A549 (cell line): ENCODE measurements at regions not wholly inside any gene's neighbourhood (a gene's known extent, or its start where the extent isn't known, plus 50 kb on each side); places are given as distances from the start of the nearest gene placed in this dataset.

Source experiments
- CHD2 ChIP-seq: fragments of 150-350 bp; IDR thresholded peaks from 2 replicates; pipeline ENCODE4 v1.6.1; 2014; ENCODE audit warnings: low read length; ENCODE audit not compliant: partially characterized antibody
- CTCF ChIP-seq: fragments of >200 bp; sonication (Bioruptor Twin); formaldehyde crosslinking; IDR thresholded peaks from 3 replicates; pipeline ENCODE4 v1.5.1; 2016
- ELK1 ChIP-seq: fragments of 150-350 bp; IDR thresholded peaks from 2 replicates; pipeline ENCODE4 v1.6.1; 2014; ENCODE audit warnings: low read depth, mild to moderate bottlenecking, low read length
- EP300 ChIP-seq, 2 experiments: fragments of >200 bp; sonication (Bioruptor Twin); formaldehyde crosslinking; IDR thresholded peaks; 2 replicates in 1 of 2; 3 replicates in 1 of 2; pipeline ENCODE4 v1.6.1; 2016 to 2017
- ESRRA ChIP-seq: fragments of 150-350 bp; IDR thresholded peaks from 2 replicates; pipeline ENCODE4 v1.6.1; 2014; ENCODE audit warnings: mild to moderate bottlenecking, low read length, borderline replicate concordance
- FOSL2 ChIP-seq, 2 experiments: fragments of 450-650 bp in 1 of 2; fragments of >200 bp in 1 of 2; sonication (Bioruptor Twin) in 1 of 2; formaldehyde crosslinking; IDR thresholded peaks; 2 replicates each; pipeline versions ENCODE4 v1.5.0 to v1.6.1; 2016 to 2020; ENCODE audit warnings: mild to moderate bottlenecking in 1 of 2, moderate library complexity in 1 of 2
- MAFK ChIP-seq: fragments of 450-650 bp; IDR thresholded peaks from 2 replicates; pipeline ENCODE4 v1.6.1; 2014; ENCODE audit not compliant: partially characterized antibody
- NFE2L2 ChIP-seq: fragments of 150-350 bp; conservative IDR thresholded peaks from 2 replicates; pipeline ENCODE4 v1.6.1; 2014; ENCODE audit warnings: low read length
- PBX3 ChIP-seq: IDR thresholded peaks from 2 replicates; pipeline ENCODE4 v1.6.1; 2012
- POLR2A ChIP-seq: IDR thresholded peaks from 2 replicates; pipeline ENCODE4 v1.6.1; 2012; ENCODE audit warnings: mild to moderate bottlenecking, low read length
- RARB ChIP-seq: fragments of 250-450 bp; sonication (Bioruptor Pico); IDR thresholded peaks from 2 replicates; pipeline ENCODE4 v1.8.0; 2021; ENCODE audit warnings: mild to moderate bottlenecking, moderate library complexity
- REST ChIP-seq: fragments of 200-600 bp; sonication (generic); IDR thresholded peaks from 2 replicates; pipeline ENCODE4 v1.6.1; 2016; ENCODE audit warnings: antibody characterized with exemption, mild to moderate bottlenecking, moderate library complexity
- RFX5 ChIP-seq: fragments of 450-650 bp; IDR thresholded peaks from 2 replicates; pipeline ENCODE4 v1.7.1; 2014; ENCODE audit warnings: antibody characterized with exemption, mild to moderate bottlenecking, moderate library complexity
- ZSCAN20 ChIP-seq: fragments of 250-450 bp; sonication (Bioruptor Pico); IDR thresholded peaks from 2 replicates; pipeline ENCODE4 v1.8.0; 2022; ENCODE audit warnings: mild to moderate bottlenecking, moderate library complexity

GRCh38 chr2:221156062-221156734 lies 415.9 kb downstream of the EPHA4 start:
- no peak for TF ChIP-seq ELK1
- TF ChIP-seq CTCF = no peak
- no peak for TF ChIP-seq POLR2A
- TF ChIP-seq ZSCAN20 (CRISPR knock-in tag) = no peak
- TF ChIP-seq MAFK = no peak
- no peak for TF ChIP-seq EP300 (IDR thresholded peaks at IDR 0.05)
- no peak for TF ChIP-seq FOSL2 (IDR thresholded peaks at IDR 0.05)
- TF ChIP-seq FOSL2 (CRISPR knock-in tag; IDR thresholded peaks at IDR 0.05) = no peak
- no peak for TF ChIP-seq CHD2
- TF ChIP-seq RFX5 = no peak
- no peak for TF ChIP-seq NFE2L2
- no peak for TF ChIP-seq REST
- TF ChIP-seq ESRRA = no peak
- no peak for TF ChIP-seq PBX3
- no peak for TF ChIP-seq RARB (CRISPR knock-in tag)
